Effector memory CD8-positive, alpha-beta T cell (primary cell): ENCODE measurements at regions not wholly inside any gene's neighbourhood (a gene's known extent, or its start where the extent isn't known, plus 50 kb on each side); places are given as distances from the start of the nearest gene placed in this dataset.
"Not testable (repeated sequence)": the region's sequence is repeated elsewhere in the genome, so short reads cannot be mapped to it uniquely, and the experiment has no call there.

Experiments used
- ATAC-seq: fragments of 150-1000 bp; cut with Tn5 transposase; replicated peaks from 2 replicates; pipeline ENCODE4 v1.10.0; 2021; ENCODE audit warnings: mild to moderate bottlenecking, moderate library complexity
- DNase-seq, 3 experiments: peaks; one replicate each; pipeline ENCODE4 v3.0.0; 2021
- H3K27ac Mint-ChIP-seq, 2 donors: one replicate each; pipeline ENCODE4 v1.8.0; 2022; ENCODE audit warnings: mild to moderate bottlenecking in 2 of 2, mixed read lengths in 2 of 2, moderate library complexity in 2 of 2
- H3K27me3 Mint-ChIP-seq, 2 donors: one replicate each; pipeline ENCODE4 v1.8.0; 2022; ENCODE audit warnings: mixed read lengths in 2 of 2
- H3K36me3 Mint-ChIP-seq: one replicate; pipeline ENCODE4 v1.8.0; 2022; ENCODE audit warnings: mild to moderate bottlenecking, moderate library complexity, mixed read lengths; ENCODE audit not compliant: insufficient read depth
- H3K4me1 Mint-ChIP-seq, 2 donors: one replicate each; pipeline ENCODE4 v1.8.0; 2022; ENCODE audit warnings: low read depth in 2 of 2, mixed read lengths in 2 of 2
- H3K4me3 Mint-ChIP-seq, 2 donors: one replicate each; pipeline ENCODE4 v1.8.0; 2022; ENCODE audit warnings: mild to moderate bottlenecking in 2 of 2, mixed read lengths in 2 of 2, moderate library complexity in 2 of 2
- H3K9me3 Mint-ChIP-seq, 2 donors: one replicate each; pipeline ENCODE4 v1.8.0; 2022; ENCODE audit warnings: mixed read lengths in 2 of 2

DNA sequence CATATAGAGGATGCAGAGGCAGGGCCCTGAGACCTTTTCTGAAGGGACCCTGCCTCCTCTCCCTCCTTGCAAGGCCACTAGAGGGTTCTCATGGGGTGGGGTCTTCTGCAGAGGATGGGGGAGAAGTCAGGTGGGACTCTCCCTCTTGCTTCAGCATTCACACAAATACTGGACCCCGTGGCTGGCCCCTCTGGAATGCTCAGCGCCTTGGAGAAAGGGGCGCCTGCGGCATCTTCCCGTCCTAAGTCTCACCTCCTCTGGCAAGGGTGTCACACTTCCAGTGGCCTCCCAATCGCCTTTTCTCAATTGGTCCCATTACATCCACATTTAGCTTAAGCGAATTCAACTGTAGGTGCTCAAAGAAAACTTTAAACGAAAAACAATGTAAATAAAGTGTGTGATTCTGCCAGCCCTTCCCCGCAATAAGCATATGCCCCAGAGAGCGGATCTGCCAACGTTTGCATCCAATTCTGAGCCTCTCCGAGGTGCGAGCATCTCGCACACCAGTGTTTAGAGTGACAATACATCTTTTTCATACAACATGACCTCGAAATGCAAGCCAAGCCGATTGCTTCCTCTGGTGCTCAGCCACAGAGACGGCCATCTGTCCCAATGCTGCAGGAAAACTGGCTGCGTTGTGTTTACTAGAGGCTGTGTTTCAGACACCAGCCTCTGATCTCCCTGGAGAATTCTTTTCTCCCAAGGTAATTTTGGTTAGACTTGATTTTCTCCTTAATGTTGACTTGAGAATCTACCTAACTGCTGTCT, 69.1 kb upstream of the WASF3 start:
- no peak overlapping the region for H3K27ac Mint-ChIP-seq
- peaks cover 31 to 33% of the 10 kb centered on the region in 2 donors for H3K27me3 Mint-ChIP-seq
- no peak overlapping the region for H3K4me3 Mint-ChIP-seq
- no peak for DNase-seq
- no peaks in the 10 kb centered on the region for H3K4me1 Mint-ChIP-seq
- ATAC-seq: no peak
- H3K9me3 Mint-ChIP-seq: no peaks in the 10 kb centered on the region
- no peaks in the 10 kb centered on the region for H3K36me3 Mint-ChIP-seq

DNA sequence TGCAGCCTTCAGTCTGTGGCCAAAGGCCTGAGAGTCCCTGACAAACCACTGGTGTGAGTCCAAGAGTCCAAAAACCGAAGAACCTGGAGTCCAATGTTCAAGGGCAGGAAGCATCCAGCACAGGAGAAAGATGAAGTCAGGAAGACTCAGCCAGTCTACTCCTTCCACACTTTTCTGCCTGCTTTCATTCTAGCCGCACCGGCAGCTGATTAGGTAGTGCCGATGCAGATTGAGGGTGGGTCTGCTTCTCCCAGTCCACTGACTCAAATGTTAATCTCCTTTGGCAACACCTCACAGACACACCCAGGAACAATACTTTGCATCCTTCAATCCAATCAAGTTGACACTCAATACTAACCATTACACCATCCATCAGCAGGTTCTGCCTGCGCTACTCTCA, 65.2 kb upstream of the WASF3 start:
- not testable (repeated sequence) for H3K4me1 Mint-ChIP-seq, H3K9me3 Mint-ChIP-seq, DNase-seq, H3K27ac Mint-ChIP-seq, ATAC-seq, H3K36me3 Mint-ChIP-seq, H3K4me3 Mint-ChIP-seq
- H3K27me3 Mint-ChIP-seq: peaks cover 45 to 54% of the 10 kb centered on the region in 2 donors

DNA sequence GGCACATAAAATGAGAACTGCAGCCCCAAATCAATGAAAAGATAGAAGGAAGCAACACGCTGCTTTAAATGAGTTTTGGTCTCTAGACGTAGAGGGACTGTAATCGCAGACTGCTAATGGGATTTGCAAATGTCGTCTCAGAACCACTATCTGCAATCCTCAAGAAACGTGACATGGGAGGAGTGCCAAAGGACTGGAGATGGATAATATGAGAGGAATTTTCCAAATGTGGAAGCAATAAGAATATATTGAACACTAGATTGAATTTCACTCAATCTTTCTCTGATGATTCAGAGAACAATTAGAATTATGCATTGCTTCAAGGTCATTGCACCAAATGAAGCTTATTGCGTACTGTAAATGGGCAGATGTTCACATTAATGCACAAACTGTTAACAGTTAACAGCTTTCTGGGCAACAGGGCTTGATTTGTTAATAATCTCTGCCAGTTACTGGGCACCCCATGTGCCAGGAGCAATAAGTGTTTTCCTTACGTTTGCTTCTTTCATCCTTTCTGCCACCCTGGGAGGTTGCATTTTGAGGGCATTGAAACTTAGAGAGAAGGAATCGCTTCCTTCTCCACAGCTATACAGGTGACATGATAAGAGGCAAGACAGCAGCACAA, 62.8 kb upstream of the WASF3 start:
- H3K27me3 Mint-ChIP-seq: peaks cover 39 to 65% of the 10 kb centered on the region in 2 donors

DNA sequence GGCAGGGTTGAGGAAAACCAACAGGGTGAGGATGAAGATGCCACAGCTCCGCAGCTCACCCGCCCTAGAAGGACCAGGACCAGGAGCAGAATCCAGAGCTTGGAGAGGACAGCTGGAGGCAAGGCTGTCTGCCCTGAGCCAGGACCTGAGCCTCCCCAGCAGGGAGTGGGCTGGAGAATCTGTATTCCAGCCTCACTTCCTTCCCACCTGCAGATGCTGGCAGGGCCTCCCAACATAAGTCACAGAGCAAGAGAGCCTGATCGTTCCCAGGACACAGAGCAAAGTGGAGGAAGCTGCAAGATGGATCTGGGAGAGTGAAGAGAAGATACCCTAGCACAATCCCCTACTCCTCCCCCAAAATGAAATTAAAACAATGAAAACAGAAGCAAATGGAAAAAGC, 61.7 kb upstream of the WASF3 start:
- H3K4me3 Mint-ChIP-seq: no peak overlapping the region
- H3K4me1 Mint-ChIP-seq: no peaks in the 10 kb centered on the region
- H3K27ac Mint-ChIP-seq: no peak overlapping the region
- no peaks in the 10 kb centered on the region for H3K9me3 Mint-ChIP-seq
- H3K27me3 Mint-ChIP-seq: peaks cover 29 to 59% of the 10 kb centered on the region in 2 donors
- no peak for ATAC-seq
- no peaks in the 10 kb centered on the region for H3K36me3 Mint-ChIP-seq
- no peak for DNase-seq

More for the DNA sequence above, 62.8 kb upstream of the WASF3 start:
- H3K36me3 Mint-ChIP-seq: no peaks in the 10 kb centered on the region
- DNase-seq (no peak), ATAC-seq (no peak)
- H3K9me3 Mint-ChIP-seq: no peaks in the 10 kb centered on the region
- H3K4me3 Mint-ChIP-seq: no peak overlapping the region
- no peaks in the 10 kb centered on the region for H3K4me1 Mint-ChIP-seq
- no peak overlapping the region for H3K27ac Mint-ChIP-seq

DNA sequence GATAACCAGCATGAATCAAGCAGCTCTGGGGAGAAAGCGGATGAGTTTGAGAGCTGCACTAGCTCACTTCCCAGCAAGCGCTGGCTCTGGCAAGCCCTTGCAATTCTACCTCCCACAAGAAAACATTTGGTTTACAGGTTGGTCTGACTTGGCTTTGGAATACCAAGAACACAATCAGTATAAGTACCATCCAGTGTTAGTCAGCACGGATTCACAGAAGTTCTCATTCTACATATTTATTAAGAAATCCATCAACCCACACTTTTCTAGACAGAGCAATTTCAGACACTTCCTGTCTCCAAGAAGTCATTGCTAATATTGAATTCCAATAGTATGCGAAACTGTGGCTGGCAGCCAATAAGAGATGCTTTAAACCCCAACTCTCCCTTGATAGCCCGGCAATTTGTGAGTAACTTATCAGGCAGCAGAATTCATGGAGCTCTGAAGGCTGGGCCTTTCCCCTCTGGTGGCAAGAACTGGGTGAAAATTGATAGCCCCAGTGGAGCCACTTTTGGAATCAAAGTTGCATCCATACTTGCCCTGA, 59.4 kb upstream of the WASF3 start:
- DNase-seq: no peak
- no peaks in the 10 kb centered on the region for H3K9me3 Mint-ChIP-seq
- H3K4me3 Mint-ChIP-seq: no peak overlapping the region
- no peak for ATAC-seq
- peaks cover 16 to 64% of the 10 kb centered on the region in 2 donors for H3K27me3 Mint-ChIP-seq
- no peak overlapping the region for H3K27ac Mint-ChIP-seq
- H3K4me1 Mint-ChIP-seq: peaks cover 0 to 3% of the 10 kb centered on the region in 2 donors
- no peaks in the 10 kb centered on the region for H3K36me3 Mint-ChIP-seq

DNA sequence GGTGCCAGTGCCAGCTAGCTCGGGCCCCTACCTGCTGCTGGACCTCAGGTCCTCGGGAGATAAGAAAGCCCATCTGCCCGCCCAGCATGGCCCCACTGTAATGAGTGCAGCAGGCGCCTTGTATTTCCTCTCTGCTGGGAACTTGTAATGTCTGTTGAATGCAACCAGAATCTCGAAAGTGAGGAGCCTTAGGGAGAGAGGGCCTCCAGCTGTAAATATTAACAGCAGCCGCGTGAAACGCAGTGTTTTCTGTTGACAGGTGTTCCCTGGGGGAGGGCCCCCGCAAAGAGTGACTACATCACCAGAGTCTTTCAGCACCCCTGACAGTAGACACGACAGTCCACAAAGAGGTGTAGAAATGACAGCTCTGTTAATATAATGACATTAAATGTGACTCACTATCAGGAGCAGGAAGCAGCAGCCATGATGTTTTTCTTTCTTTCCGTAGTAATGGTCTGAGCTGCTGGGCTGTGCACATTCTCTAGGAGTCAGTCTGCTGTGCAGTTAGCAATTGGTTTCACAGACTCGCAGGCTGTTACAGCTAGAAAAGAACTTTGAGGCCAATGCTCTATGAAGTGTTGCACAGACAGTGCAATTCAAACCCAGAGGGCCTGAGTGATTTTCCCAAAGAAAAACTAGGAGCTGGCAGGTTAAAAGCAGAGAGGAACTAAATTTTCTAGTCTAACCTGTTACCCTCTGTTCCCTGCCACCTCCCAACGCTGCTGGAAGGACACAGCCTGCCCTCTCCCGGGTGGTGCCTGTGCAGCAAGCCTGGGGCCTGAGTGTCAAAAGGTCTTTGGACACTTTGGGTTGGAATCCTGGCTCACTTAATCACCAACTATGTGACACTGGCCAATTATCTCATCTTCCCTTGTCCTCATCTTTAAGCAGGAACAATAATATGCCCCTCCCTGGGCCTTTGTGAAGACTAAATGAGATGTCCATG, 58.6 kb upstream of the WASF3 start:
- H3K4me1 Mint-ChIP-seq: peaks cover 0 to 4% of the 10 kb centered on the region in 2 donors
- no peak for ATAC-seq
- H3K27ac Mint-ChIP-seq: no peak overlapping the region
- no peak overlapping the region for H3K4me3 Mint-ChIP-seq
- no peaks in the 10 kb centered on the region for H3K36me3 Mint-ChIP-seq
- H3K9me3 Mint-ChIP-seq: no peaks in the 10 kb centered on the region
- peaks cover 16 to 61% of the 10 kb centered on the region in 2 donors for H3K27me3 Mint-ChIP-seq
- no peak for DNase-seq

DNA sequence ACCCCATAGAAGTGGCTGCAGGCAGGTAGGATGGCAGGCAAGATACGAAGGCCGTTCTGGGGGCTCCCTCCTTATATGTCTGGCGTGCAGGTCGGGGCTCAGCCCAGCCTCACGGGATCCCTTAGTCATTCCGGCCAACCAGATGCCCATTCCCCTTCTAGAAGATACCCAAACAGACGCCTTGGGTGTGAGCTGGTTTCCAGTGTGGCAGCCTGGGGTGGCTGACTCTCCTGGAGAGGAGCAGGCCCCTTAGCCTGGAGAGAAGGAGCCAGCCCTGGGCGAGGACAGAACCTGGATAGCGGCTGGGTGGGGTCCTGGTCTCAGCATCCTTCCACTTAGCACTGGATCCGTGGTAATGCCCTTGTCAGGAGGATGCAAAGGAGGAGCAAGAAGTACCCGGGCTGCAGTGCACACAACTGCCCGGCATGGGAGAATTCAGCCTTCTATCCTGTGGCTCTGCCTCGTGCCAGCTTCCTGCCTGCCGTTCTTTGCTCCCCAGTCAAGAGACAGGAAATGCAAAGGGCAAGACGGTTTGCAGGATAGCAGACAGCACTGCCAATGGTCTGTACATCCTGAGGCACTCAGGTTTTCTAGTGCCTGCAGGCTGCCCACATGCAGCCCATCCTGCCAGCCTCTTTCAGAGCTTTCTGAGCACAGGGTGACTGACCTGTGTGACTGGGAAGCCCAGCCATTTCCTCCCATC, 56.7 kb upstream of the WASF3 start:
- Mint-ChIP-seq H3K4me3 (no peak overlapping the region), H3K27me3 (peaks cover 8 to 47% of the 10 kb centered on the region in 2 donors), H3K4me1 (peaks cover 0 to 4% of the 10 kb centered on the region in 2 donors), H3K27ac (no peak overlapping the region), H3K36me3 (no peaks in the 10 kb centered on the region), H3K9me3 (no peaks in the 10 kb centered on the region)
- ATAC-seq (no peak), DNase-seq (no peak)

DNA sequence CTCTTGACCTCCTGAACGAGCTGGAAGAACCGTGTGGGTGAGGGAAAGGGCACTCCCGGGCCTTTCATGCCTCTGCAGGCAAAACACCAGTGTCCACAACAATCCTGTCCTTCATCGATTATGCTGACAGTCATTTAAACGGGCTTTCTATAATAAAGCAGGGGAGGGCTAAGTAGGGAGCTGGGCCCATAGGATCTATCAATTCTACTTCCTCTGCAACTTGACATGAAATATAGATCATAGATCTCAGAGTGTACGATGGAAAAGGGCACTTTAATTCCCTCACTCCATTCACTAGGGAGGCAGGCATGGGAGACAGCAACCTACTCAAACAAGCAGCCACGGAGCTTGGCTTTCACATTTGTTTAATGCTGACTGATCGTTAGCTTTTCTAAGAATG, 55.8 kb upstream of the WASF3 start:
- Mint-ChIP-seq H3K4me3 (no peak overlapping the region), H3K4me1 (peaks cover 0 to 4% of the 10 kb centered on the region in 2 donors), H3K27me3 (peaks cover 5 to 53% of the 10 kb centered on the region in 2 donors), H3K27ac (no peak overlapping the region), H3K9me3 (no peaks in the 10 kb centered on the region), H3K36me3 (no peaks in the 10 kb centered on the region)
- ATAC-seq (no peak), DNase-seq (no peak)

DNA sequence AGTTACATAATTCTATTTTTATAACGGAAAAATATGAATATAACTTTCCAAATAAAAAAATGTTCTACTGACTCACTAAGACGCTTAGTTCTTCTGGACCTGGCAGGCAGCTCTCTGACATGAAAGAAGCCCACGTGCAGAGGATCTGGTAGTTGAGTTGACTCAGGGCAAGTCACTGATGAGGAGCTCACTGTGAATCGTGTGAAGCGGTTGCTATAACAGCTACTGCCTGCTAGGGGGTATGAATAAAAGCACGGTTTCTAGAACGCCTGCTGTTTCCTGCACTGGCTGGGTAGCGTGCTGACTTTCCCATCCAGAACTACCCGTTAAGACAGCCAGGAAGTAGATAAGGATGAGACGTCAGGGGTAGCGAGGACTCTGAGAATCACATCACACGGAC, 54.7 kb upstream of the WASF3 start:
- no peak overlapping the region for H3K4me3 Mint-ChIP-seq

DNA sequence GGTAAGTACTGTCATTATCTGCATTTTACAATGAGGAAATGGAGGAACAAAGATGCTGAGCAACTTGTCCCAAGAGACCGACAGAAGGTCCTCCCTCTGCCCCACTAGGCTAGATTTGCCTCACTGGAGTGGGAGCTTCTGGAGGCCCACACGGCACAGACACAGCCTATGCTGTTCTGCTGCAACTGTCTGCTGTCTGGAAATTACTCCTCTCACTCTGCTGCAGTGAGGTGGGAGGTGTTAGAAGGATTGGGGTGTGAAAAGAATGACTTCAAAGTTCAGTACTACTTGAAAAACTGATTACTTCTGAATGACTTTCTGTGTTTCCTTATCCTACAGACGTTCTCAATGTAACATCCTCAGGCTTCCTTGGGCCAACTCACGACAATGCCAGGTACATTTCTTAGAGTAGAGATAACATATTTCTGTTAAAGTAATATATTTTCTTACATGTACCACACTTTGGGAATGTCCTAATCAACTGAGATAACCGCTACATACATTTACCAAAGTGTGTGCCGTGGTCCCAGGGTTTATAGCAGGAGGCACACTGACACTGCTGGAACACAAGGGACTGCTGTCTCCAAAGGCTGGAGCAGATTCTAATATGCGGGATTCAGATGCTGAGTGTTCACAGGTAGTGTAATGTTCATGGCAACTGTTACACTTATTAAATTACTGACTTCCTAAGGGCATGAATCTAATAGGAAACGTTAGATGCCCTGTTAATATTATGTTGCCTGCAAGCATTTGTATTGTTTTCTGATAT, 53.5 kb upstream of the WASF3 start:
- Mint-ChIP-seq H3K9me3 (no peaks in the 10 kb centered on the region), H3K4me1 (peaks cover 0 to 4% of the 10 kb centered on the region in 2 donors), H3K4me3 (no peak overlapping the region), H3K36me3 (no peaks in the 10 kb centered on the region), H3K27me3 (peaks cover 22 to 49% of the 10 kb centered on the region in 2 donors), H3K27ac (no peak overlapping the region)
- ATAC-seq (no peak), DNase-seq (no peak)

More for the DNA sequence above, 54.7 kb upstream of the WASF3 start:
- peak; percentile 19 for ATAC-seq
- no peak for DNase-seq
- Mint-ChIP-seq H3K9me3 (no peaks in the 10 kb centered on the region), H3K27me3 (peaks cover 17 to 55% of the 10 kb centered on the region in 2 donors), H3K36me3 (no peaks in the 10 kb centered on the region), H3K27ac (no peak overlapping the region), H3K4me1 (peaks cover 0 to 4% of the 10 kb centered on the region in 2 donors)
